ENCODE measurements at regions not wholly inside any gene's neighbourhood (a gene's known extent, or its start where the extent isn't known, plus 50 kb on each side); places are given as distances from the start of the nearest gene placed in this dataset.

DNA sequence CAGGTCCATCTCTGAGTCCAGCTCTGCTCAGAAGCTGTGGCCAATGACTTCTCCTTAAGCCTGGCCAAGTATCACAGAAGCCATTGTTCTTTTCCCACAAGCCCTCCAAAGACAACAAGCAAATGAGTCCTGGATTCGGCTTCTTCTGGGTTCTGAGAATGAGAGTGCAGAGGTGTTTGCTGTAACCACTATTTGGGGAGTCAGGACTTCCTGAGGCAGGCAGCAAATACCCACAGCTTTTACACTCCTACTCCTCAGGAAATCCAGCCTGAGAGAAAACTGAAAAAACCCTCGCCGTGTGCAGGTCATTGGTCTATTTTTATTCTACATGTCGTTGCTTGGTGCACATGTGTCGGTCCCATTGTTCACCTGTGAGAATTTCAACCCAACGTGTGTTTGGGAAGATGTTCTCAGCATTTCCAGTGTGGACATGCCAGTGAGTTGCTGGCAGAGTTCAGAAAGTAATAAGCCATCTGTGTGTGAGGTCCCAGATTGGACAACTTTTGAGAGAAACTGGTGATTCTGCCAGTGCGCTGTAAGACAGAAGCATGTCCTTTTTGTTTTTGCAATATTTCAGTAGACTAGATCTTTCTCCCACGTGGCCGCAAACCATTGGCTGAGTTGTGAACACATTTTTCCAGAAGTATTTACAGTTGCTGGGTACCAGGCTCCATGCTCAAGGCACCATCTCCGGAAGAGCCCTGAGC lies 121.6 kb upstream of the LYZL2 start:
- H3K27ac ChIP-seq = no peak overlapping the region
- TF ChIP-seq, protein P1, sequence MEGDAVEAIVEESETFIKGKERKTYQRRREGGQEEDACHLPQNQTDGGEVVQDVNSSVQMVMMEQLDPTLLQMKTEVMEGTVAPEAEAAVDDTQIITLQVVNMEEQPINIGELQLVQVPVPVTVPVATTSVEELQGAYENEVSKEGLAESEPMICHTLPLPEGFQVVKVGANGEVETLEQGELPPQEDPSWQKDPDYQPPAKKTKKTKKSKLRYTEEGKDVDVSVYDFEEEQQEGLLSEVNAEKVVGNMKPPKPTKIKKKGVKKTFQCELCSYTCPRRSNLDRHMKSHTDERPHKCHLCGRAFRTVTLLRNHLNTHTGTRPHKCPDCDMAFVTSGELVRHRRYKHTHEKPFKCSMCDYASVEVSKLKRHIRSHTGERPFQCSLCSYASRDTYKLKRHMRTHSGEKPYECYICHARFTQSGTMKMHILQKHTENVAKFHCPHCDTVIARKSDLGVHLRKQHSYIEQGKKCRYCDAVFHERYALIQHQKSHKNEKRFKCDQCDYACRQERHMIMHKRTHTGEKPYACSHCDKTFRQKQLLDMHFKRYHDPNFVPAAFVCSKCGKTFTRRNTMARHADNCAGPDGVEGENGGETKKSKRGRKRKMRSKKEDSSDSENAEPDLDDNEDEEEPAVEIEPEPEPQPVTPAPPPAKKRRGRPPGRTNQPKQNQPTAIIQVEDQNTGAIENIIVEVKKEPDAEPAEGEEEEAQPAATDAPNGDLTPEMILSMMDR (IDR thresholded peaks at IDR 0.05; ENCODE audit: low read depth, low read length) = no peak
- H3K9me3 ChIP-seq (ENCODE audit: low read depth) = no peaks in the 10 kb centered on the region
- H3K27me3 ChIP-seq = no peaks in the 10 kb centered on the region
- H3K36me3 ChIP-seq = no peaks in the 10 kb centered on the region
- peaks cover 10% of the 10 kb centered on the region for H3K4me1 ChIP-seq (ENCODE audit: low read depth)
- DNase-seq (ENCODE audit: low read depth in 1 of 2, low spot score in 1 of 2) = no peak
- H3K4me3 ChIP-seq = no peak overlapping the region

DNA sequence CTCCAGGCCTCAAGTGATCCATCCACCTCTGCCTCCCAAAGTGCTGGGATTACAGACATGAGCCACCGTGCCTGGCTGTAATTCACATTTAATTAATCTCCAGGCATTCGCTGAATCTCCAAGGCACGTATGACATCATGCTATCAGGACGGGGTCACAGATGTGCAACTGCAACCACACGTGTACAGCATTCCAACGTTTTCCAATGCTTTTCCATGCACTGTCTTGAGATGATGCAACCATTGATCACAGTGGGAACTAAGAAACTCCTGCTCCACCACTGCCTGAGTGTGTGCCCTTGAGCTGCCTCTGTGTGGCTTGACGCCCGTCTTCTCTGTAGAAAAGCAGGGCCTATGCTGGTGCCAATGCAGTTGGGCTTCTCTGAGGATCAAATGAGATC lies 119.8 kb upstream of the LYZL2 start:
- Histone ChIP-seq H3K27ac (no peak overlapping the region), H3K36me3 (no peaks in the 10 kb centered on the region), H3K27me3 (no peaks in the 10 kb centered on the region), H3K4me1 (ENCODE audit: low read depth) (peaks cover 10% of the 10 kb centered on the region), H3K9me3 (ENCODE audit: low read depth) (no peaks in the 10 kb centered on the region), H3K4me3 (no peak overlapping the region)
- TF ChIP-seq, protein P1 (IDR thresholded peaks at IDR 0.05; ENCODE audit: low read depth, low read length) = no peak
- no peak for DNase-seq (ENCODE audit: low read depth in 1 of 2, low spot score in 1 of 2)

DNA sequence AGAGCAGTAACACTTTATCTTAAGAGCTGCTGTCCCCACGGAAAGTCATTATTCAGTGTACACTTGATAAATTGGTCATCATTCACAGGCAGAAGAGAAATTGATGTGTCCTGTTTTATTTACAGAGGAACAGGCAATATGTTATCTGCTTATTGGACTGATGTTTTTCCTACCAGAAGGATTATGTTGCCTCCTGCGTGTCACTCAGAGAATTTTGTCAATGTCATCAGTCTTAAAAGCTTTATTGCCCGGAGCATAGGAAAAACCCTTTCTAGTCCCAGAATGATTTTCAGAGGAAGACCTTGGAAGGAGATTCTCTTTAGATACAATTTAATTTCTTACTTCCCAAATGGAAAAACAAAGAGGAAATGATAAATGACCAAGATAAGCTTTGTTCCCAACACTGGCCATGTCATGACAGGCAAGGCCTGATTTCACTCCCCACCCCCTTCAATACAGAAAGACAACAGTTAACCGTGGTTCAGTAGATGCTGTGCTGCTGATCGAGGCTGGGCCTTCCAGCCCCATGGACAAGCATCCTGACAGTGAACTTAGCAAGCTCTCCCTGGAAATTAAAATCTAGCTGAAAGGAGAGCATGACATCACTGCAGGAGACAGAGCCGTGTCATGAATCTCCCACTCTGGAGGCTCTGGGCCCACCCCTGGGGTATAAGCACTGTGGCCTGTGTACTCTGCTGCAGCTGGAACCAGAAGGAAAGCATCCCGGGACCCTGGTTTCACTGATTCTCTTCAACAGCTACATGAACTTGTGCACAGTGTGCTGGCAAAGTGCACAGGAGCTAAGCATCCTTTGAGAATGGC lies 118.8 kb upstream of the LYZL2 start:
- H3K27ac ChIP-seq = no peak overlapping the region
- TF ChIP-seq, protein P1 (IDR thresholded peaks at IDR 0.05; ENCODE audit: low read depth, low read length) = no peak
- H3K4me3 ChIP-seq = no peak overlapping the region
- no peak for DNase-seq (ENCODE audit: low read depth in 1 of 2, low spot score in 1 of 2)
- peaks cover 10% of the 10 kb centered on the region for H3K4me1 ChIP-seq (ENCODE audit: low read depth)
- no peaks in the 10 kb centered on the region for H3K27me3 ChIP-seq
- H3K36me3 ChIP-seq = no peaks in the 10 kb centered on the region
- H3K9me3 ChIP-seq (ENCODE audit: low read depth) = no peaks in the 10 kb centered on the region

DNA sequence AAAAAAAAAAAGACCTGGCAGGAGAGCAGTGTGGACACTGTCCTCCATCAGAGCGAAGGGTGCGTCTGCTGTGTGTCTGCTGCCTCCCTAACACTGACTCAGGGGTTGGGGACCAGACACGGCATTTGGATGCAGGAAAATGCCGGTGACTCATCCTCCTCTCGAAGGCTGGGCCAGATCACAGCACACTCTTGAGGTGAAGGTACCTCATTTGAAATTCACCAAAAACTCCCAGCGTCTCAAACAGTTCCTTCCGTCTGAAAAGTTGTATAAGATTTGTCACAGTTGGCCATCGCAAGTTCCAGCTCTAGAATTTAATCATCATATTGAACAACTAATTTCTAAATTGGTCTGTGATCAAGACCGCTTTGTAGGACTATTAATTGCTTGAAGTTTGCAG lies 118.1 kb upstream of the LYZL2 start:
- peaks cover 5% of the 10 kb centered on the region for H3K4me1 ChIP-seq (ENCODE audit: low read depth)
- H3K27me3 ChIP-seq = no peaks in the 10 kb centered on the region
- TF ChIP-seq, protein P1 (IDR thresholded peaks at IDR 0.05; ENCODE audit: low read depth, low read length) = no peak
- peak in 1 of 2 donors; percentile 22 for DNase-seq (ENCODE audit: low read depth in 1 of 2, low spot score in 1 of 2)
- no peak overlapping the region for H3K27ac ChIP-seq
- no peaks in the 10 kb centered on the region for H3K9me3 ChIP-seq (ENCODE audit: low read depth)
- no peak overlapping the region for H3K4me3 ChIP-seq
- no peaks in the 10 kb centered on the region for H3K36me3 ChIP-seq

DNA sequence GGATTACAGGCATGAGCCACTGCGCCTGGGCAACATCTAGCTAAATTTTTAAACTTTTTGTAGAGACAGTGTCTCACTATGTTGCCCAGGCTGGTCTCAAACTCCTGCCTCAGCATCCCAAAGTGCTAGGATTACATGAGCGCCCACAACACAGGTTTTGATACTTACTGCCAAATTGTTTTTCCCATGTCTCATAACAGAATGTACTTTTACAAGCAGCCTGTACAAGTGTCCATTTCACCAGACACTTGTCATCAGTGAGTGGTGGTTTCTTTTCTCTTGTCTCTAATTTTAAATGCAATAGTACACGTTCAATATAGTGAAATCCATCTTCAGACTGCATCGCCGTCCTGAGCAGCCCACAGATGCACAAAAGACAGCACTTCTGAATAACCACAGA lies 116.4 kb upstream of the LYZL2 start:
- no peaks in the 10 kb centered on the region for H3K27me3 ChIP-seq
- no peaks in the 10 kb centered on the region for H3K9me3 ChIP-seq (ENCODE audit: low read depth)
- H3K36me3 ChIP-seq = no peaks in the 10 kb centered on the region
- H3K4me3 ChIP-seq = no peak overlapping the region
- TF ChIP-seq, protein P1 (IDR thresholded peaks at IDR 0.05; ENCODE audit: low read depth, low read length) = no peak
- H3K27ac ChIP-seq = no peak overlapping the region
- DNase-seq (ENCODE audit: low read depth in 1 of 2, low spot score in 1 of 2) = no peak
- H3K4me1 ChIP-seq (ENCODE audit: low read depth) = no peaks in the 10 kb centered on the region
